PC-3 (cell line): ENCODE measurements at regions not wholly inside any gene's neighbourhood (a gene's known extent, or its start where the extent isn't known, plus 50 kb on each side); places are given as distances from the start of the nearest gene placed in this dataset.

Experiments
- EZH2 ChIP-seq: fragments of 300-600 bp; sonication (generic); IDR thresholded peaks from one replicate; pipeline ENCODE4 v1.6.1; 2017; ENCODE audit warnings: antibody characterized with exemption, mild to moderate bottlenecking, low read length; ENCODE audit not compliant: unreplicated experiment
- EZH2phosphoT487 ChIP-seq: fragments of 300-600 bp; sonication (generic); IDR thresholded peaks from 2 replicates; pipeline ENCODE4 v1.6.1; 2018; ENCODE audit warnings: mild to moderate bottlenecking, antibody characterized with exemption, low read length, borderline replicate concordance
- TF ChIP-seq, protein P1 (sequence below): fragments of 300-600 bp; sonication (generic); conservative IDR thresholded peaks from 2 replicates; pipeline ENCODE4 v1.5.1; 2017; ENCODE audit warnings: antibody characterized with exemption, low read depth, mild to moderate bottlenecking, low read length

DNA sequence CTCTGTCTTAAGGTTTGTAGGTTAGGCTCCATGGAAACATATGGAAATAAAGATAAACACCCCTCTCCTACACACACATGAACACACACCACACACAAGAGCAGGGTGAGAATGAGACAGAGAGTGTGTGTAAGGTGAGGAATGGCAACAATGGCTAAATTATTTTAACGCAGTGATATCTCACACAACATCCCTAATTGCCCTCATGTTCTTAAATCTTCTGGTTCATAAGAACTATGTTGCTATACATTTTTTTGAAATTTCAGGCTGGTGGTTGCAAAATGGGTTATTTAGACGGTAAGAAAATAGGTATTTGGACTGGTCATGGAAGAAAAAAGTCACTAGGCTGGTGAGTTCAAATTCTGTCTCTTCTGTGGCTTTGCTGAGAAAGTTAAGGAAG lies 316.7 kb upstream of the ESRRG start:
- TF ChIP-seq, protein P1, sequence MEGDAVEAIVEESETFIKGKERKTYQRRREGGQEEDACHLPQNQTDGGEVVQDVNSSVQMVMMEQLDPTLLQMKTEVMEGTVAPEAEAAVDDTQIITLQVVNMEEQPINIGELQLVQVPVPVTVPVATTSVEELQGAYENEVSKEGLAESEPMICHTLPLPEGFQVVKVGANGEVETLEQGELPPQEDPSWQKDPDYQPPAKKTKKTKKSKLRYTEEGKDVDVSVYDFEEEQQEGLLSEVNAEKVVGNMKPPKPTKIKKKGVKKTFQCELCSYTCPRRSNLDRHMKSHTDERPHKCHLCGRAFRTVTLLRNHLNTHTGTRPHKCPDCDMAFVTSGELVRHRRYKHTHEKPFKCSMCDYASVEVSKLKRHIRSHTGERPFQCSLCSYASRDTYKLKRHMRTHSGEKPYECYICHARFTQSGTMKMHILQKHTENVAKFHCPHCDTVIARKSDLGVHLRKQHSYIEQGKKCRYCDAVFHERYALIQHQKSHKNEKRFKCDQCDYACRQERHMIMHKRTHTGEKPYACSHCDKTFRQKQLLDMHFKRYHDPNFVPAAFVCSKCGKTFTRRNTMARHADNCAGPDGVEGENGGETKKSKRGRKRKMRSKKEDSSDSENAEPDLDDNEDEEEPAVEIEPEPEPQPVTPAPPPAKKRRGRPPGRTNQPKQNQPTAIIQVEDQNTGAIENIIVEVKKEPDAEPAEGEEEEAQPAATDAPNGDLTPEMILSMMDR, result no peak
- TF ChIP-seq EZH2, result no peak
- no peak for TF ChIP-seq EZH2phosphoT487
